PFSK-1 (cell line): ENCODE measurements at regions not wholly inside any gene's neighbourhood (a gene's known extent, or its start where the extent isn't known, plus 50 kb on each side); places are given as distances from the start of the nearest gene placed in this dataset.

Source experiments
- FOXP2 ChIP-seq: optimal IDR thresholded peaks from 2 replicates; pipeline ENCODE3; 2011; ENCODE audit warnings: borderline replicate concordance, control low read depth, inconsistent platforms; ENCODE audit not compliant: insufficient read depth; ENCODE audit errors: extremely low read length, extremely low read depth
- POLR2AphosphoS5 ChIP-seq: IDR thresholded peaks from 2 replicates; pipeline ENCODE4 v1.6.1; 2012; ENCODE audit warnings: low read depth, mild to moderate bottlenecking, control low read depth, low read length, moderate library complexity
- REST ChIP-seq, 2 experiments: IDR thresholded peaks; 2 replicates each; pipeline versions ENCODE4 v1.6.1 to v1.8.0; 2011 to 2012; ENCODE audit warnings: low read depth in 2 of 2, low read length in 2 of 2, control low read depth in 1 of 2, inconsistent platforms in 1 of 2, mild to moderate bottlenecking in 1 of 2, moderate library complexity in 1 of 2; ENCODE audit not compliant: insufficient read depth in 1 of 2
- SIN3A ChIP-seq: IDR thresholded peaks from 2 replicates; pipeline ENCODE4 v1.6.1; 2012; ENCODE audit warnings: mild to moderate bottlenecking, low read length, moderate library complexity, borderline replicate concordance; ENCODE audit not compliant: insufficient read depth
- TAF1 ChIP-seq: IDR thresholded peaks from 2 replicates; pipeline ENCODE4 v1.6.1; 2012; ENCODE audit warnings: low read length, control low read depth, borderline replicate concordance; ENCODE audit not compliant: insufficient read depth

GRCh38 chr4:34486461-34487363 lies 1757.6 kb downstream of the ARAP2 start:
- TF ChIP-seq TAF1 (no peak), SIN3A (no peak), POLR2AphosphoS5 (no peak), REST (IDR thresholded peaks at IDR 0.05; ENCODE audit: insufficient read depth in 1 of 2, low read depth in 2 of 2, low read length in 2 of 2) (no peak), FOXP2 (no peak)
